Glutamatergic neuron (in vitro differentiated cells): ENCODE measurements at regions not wholly inside any gene's neighbourhood (a gene's known extent, or its start where the extent isn't known, plus 50 kb on each side); places are given as distances from the start of the nearest gene placed in this dataset.

Experiments used
- DNase-seq: peaks from one replicate; pipeline ENCODE4 v3.0.0; 2022
- H3K27ac Mint-ChIP-seq: one replicate; pipeline ENCODE4 v1.8.0; 2020; ENCODE audit warnings: mild to moderate bottlenecking, mixed read lengths, inconsistent platforms; ENCODE audit not compliant: unreplicated experiment
- H3K27me3 Mint-ChIP-seq: one replicate; pipeline ENCODE4 v1.8.0; 2020; ENCODE audit warnings: mild to moderate bottlenecking, moderate library complexity, mixed read lengths, inconsistent platforms; ENCODE audit not compliant: unreplicated experiment
- H3K36me3 Mint-ChIP-seq: one replicate; pipeline ENCODE4 v1.8.0; 2020; ENCODE audit warnings: mild to moderate bottlenecking, mixed read lengths, inconsistent platforms; ENCODE audit not compliant: unreplicated experiment
- H3K4me1 Mint-ChIP-seq: one replicate; pipeline ENCODE4 v1.8.0; 2020; ENCODE audit warnings: mild to moderate bottlenecking, low read depth, mixed read lengths, inconsistent platforms; ENCODE audit not compliant: unreplicated experiment
- H3K4me3 Mint-ChIP-seq: one replicate; pipeline ENCODE4 v1.8.0; 2020; ENCODE audit warnings: mild to moderate bottlenecking, mixed read lengths, inconsistent platforms; ENCODE audit not compliant: unreplicated experiment
- H3K9me3 Mint-ChIP-seq: one replicate; pipeline ENCODE4 v1.8.0; 2020; ENCODE audit warnings: mild to moderate bottlenecking, moderate library complexity, mixed read lengths, inconsistent platforms; ENCODE audit not compliant: unreplicated experiment
- TF ChIP-seq, protein P1 (sequence below): fragments of 200-600 bp; sonication (generic); IDR thresholded peaks from one replicate; pipeline ENCODE4 v1.5.0; 2021; ENCODE audit not compliant: partially characterized antibody, unreplicated experiment

DNA sequence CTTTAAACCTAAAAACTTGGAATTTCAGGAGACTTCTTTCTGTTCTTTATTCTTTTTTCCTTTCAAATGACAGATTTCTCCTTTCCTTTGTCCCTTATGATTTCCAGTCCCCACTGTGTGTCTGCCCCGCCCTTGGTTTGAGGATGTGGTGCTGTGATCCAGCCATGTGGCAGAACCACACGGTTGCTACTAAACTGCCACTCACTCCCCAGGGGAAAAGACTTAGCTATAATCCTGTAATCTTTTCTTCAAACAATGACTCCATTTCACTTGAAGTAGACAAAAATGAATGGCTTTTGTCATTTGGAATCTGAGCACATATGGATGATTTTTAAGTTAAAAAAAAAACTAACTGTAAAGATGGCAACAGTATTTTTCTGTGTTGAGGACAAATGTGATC, 76.2 kb upstream of the STAM2 start:
- TF ChIP-seq, protein P1, sequence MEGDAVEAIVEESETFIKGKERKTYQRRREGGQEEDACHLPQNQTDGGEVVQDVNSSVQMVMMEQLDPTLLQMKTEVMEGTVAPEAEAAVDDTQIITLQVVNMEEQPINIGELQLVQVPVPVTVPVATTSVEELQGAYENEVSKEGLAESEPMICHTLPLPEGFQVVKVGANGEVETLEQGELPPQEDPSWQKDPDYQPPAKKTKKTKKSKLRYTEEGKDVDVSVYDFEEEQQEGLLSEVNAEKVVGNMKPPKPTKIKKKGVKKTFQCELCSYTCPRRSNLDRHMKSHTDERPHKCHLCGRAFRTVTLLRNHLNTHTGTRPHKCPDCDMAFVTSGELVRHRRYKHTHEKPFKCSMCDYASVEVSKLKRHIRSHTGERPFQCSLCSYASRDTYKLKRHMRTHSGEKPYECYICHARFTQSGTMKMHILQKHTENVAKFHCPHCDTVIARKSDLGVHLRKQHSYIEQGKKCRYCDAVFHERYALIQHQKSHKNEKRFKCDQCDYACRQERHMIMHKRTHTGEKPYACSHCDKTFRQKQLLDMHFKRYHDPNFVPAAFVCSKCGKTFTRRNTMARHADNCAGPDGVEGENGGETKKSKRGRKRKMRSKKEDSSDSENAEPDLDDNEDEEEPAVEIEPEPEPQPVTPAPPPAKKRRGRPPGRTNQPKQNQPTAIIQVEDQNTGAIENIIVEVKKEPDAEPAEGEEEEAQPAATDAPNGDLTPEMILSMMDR = no peak
- peaks cover 1% of the 10 kb centered on the region for H3K4me1 Mint-ChIP-seq
- no peak overlapping the region for H3K4me3 Mint-ChIP-seq
- DNase-seq = no peak
- H3K27me3 Mint-ChIP-seq = no peaks in the 10 kb centered on the region
- H3K36me3 Mint-ChIP-seq = no peaks in the 10 kb centered on the region
- no peaks in the 10 kb centered on the region for H3K9me3 Mint-ChIP-seq
- H3K27ac Mint-ChIP-seq = no peak overlapping the region

DNA sequence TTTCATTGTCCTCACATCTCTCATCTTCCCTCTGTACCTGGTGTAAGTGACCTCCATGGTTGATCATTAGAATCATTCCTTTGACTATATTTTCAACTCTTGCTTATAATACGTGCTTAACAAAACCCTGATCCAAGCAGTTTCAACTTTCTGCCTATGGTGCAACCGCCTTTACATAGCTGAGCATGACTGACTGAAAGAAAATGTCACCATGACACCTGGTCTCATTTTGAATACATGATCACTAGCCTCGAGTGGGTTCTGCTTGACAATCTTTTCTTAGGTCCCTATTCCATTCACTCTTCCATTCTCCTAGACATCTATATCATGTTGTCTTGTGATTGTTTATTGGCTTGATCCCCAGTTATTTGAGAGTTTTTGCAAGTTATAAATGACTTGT, 78.9 kb upstream of the STAM2 start:
- H3K27ac Mint-ChIP-seq = no peak overlapping the region
- H3K4me1 Mint-ChIP-seq = peaks cover 1% of the 10 kb centered on the region
- DNase-seq = no peak
- H3K36me3 Mint-ChIP-seq = no peaks in the 10 kb centered on the region
- no peaks in the 10 kb centered on the region for H3K9me3 Mint-ChIP-seq
- no peaks in the 10 kb centered on the region for H3K27me3 Mint-ChIP-seq
- H3K4me3 Mint-ChIP-seq = no peak overlapping the region
- TF ChIP-seq, protein P1 = no peak

DNA sequence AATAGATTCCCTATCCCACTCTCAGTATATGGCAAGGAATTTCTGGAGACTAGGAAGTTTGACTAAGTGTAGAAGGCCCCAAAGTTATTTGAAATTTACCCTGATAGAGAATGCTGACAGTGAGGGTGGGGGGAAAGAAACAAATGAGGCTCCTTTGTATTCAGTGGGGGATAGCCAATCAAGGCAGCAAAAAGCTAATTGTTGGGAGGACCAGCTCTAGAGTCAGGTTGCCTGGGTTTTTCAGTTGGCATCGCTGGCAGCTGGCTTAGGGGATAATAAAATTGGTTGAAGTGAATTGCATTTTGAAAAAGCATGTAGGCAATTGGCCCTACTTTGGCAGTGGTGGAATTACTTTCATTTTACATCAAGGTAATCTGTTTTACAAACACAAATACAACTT, 79.4 kb upstream of the STAM2 start:
- DNase-seq = no peak
- Mint-ChIP-seq H3K27me3 (no peaks in the 10 kb centered on the region), H3K27ac (no peak overlapping the region)

DNA sequence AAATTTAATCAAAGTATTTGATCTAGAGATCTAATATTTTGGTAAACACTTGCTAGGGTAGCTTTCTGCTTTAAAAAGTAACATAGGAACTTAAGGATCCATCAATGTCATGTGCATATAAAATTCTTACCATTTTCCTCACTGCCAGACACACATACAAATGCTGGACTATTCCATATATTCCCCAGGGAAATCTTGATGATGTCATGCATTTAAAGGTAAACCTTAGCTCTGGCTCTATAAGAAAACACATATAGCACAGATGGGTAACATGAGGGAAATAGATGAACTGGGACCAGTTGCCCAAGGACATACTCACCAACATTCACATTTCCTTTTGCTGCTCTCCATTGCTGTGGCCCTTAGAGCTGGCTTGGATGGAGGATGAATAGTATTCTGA, 79.1 kb upstream of the FMNL2 start:
- TF ChIP-seq, protein P1 = no peak
- H3K9me3 Mint-ChIP-seq = no peaks in the 10 kb centered on the region
- no peak overlapping the region for H3K4me3 Mint-ChIP-seq
- H3K4me1 Mint-ChIP-seq = peaks cover 1% of the 10 kb centered on the region
- no peak for DNase-seq
- H3K36me3 Mint-ChIP-seq = no peaks in the 10 kb centered on the region
- no peaks in the 10 kb centered on the region for H3K27me3 Mint-ChIP-seq
- no peak overlapping the region for H3K27ac Mint-ChIP-seq

More for the DNA sequence above, 79.4 kb upstream of the STAM2 start:
- Mint-ChIP-seq H3K4me3 (no peak overlapping the region), H3K4me1 (peaks cover 1% of the 10 kb centered on the region), H3K9me3 (no peaks in the 10 kb centered on the region), H3K36me3 (no peaks in the 10 kb centered on the region)
- TF ChIP-seq, protein P1 = no peak

DNA sequence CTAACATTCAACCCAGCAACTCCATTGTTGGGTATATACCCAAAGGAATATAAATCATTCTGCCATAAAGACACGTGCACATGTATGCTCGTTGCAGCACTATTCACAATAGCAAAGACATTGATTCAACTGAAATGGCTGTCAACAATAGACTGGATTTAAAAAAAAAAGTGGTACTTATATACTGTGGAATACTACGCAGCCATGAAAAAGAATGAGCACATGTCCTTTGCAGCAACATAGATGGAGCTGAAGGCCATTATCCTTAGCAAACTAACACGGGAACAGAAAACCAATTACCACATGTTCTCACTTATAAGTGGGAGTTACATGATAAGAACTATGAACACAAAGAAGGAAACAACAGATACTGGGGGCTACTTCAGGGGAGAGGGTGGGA, 74.0 kb upstream of the FMNL2 start:
- H3K4me3 Mint-ChIP-seq = no peak overlapping the region
- no peaks in the 10 kb centered on the region for H3K27me3 Mint-ChIP-seq
- peaks cover 1% of the 10 kb centered on the region for H3K9me3 Mint-ChIP-seq
- TF ChIP-seq, protein P1 = no peak
- DNase-seq = no peak
- no peaks in the 10 kb centered on the region for H3K36me3 Mint-ChIP-seq
- H3K27ac Mint-ChIP-seq = no peak overlapping the region
- H3K4me1 Mint-ChIP-seq = no peaks in the 10 kb centered on the region
